ENCODE measurements at regions not wholly inside any gene's neighbourhood (a gene's known extent, or its start where the extent isn't known, plus 50 kb on each side); places are given as distances from the start of the nearest gene placed in this dataset.
A peak's percentile ranks its signal among the peaks of the same experiment; 100 is the strongest.
"Not testable (repeated sequence)": the region's sequence is repeated elsewhere in the genome, so short reads cannot be mapped to it uniquely, and the experiment has no call there.

- Histone ChIP-seq H3K27me3 (ENCODE audit: low read length) (no peaks in the 10 kb centered on the region), H3F3A (ENCODE audit: low read length, unreplicated experiment) (no peaks in the 10 kb centered on the region), H3K4me2 (ENCODE audit: low read length) (peak overlapping the region; percentile 57), H3K9me3 (ENCODE audit: low read length) (no peaks in the 10 kb centered on the region), H3K9ac (ENCODE audit: low read length) (no peak overlapping the region), H3K4me3 (ENCODE audit: low read length) (no peak overlapping the region), H3K36me3 (ENCODE audit: low read depth, low read length) (no peaks in the 10 kb centered on the region), H3K9me2 (replicated peaks; ENCODE audit: low read length) (no peaks in the 10 kb centered on the region), H2AFZ (ENCODE audit: low read length) (peak overlapping the region; percentile 53; the same call in 1 of the 2 replicates), H4K20me1 (ENCODE audit: low read length) (no peaks in the 10 kb centered on the region), H3K4me1 (ENCODE audit: insufficient read depth, low read length) (no peaks in the 10 kb centered on the region), H3K79me2 (ENCODE audit: low read length) (no peaks in the 10 kb centered on the region), H3K27ac (ENCODE audit: low read length) (no peak overlapping the region)
- TF ChIP-seq EZH2 (IDR thresholded peaks at IDR 0.05; ENCODE audit: low read length, unreplicated experiment), result no peak
- no peak for TF ChIP-seq EZH2phosphoT487 (IDR thresholded peaks at IDR 0.05; ENCODE audit: borderline replicate concordance, low read length)
- TF ChIP-seq, protein P1, sequence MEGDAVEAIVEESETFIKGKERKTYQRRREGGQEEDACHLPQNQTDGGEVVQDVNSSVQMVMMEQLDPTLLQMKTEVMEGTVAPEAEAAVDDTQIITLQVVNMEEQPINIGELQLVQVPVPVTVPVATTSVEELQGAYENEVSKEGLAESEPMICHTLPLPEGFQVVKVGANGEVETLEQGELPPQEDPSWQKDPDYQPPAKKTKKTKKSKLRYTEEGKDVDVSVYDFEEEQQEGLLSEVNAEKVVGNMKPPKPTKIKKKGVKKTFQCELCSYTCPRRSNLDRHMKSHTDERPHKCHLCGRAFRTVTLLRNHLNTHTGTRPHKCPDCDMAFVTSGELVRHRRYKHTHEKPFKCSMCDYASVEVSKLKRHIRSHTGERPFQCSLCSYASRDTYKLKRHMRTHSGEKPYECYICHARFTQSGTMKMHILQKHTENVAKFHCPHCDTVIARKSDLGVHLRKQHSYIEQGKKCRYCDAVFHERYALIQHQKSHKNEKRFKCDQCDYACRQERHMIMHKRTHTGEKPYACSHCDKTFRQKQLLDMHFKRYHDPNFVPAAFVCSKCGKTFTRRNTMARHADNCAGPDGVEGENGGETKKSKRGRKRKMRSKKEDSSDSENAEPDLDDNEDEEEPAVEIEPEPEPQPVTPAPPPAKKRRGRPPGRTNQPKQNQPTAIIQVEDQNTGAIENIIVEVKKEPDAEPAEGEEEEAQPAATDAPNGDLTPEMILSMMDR (conservative IDR thresholded peaks at IDR 0.05; ENCODE audit: low read depth, low read length), result no peak
- ChIA-PET CTCF (no interaction called here), POLR2A (ENCODE audit: unreplicated experiment) (no interaction called here)
- DNase-seq, result no peak
- intact Hi-C loops (cut with micrococcal nuclease), result no loop called here
- no peak for ATAC-seq
- BruUV-seq (replicated peaks), result no TSS peak
Observed at GRCh38 chr4:135476272-135476671, 1274.7 kb upstream of the PABPC4L start.

DNA sequence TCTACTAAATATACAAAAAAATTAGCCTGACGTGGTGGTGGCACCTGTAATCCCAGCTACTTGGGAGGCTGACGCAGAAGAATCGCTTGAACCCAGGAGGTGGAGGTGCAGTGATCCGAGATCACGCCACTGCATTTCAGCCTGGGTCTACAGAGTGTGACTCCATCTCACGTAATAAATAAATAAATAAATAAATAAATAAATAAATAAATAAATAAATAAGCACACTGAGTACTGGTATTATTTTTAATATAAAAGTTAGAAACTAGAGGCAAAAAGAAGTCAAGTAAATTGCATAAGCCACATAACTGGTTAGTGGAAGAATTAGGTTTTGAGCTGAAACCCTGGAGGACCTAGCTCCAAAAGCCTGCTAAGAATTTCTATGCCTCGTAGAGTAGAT is 1262.7 kb upstream of the PABPC4L start:
- ATAC-seq, result no peak
- POLR2A ChIA-PET (ENCODE audit: unreplicated experiment), result no interaction called here

DNA sequence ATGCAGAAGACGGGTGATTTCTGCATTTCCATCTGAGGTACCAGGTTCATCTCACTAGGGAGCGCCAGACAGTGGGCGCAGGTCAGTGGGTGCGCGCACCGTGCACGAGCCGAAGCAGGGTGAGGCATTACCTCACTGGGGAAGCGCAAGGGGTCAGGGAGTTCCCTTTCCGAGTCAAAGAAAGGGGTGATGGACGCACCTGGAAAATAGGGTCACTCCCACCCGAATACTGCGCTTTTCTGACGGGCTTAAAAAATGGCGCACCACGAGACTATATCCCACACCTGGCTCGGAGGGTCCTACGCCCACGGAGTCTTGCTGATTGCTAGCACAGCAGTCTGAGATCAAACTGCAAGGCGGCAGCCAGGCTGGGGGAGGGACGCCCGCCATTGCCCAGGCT is 1246.0 kb upstream of the PABPC4L start:
- DNase-seq; H2AFZ ChIP-seq (ENCODE audit: low read length); H3K4me2 ChIP-seq (ENCODE audit: low read length); H3K4me3 ChIP-seq (ENCODE audit: low read length); ATAC-seq; intact Hi-C loops (cut with micrococcal nuclease); H3K9ac ChIP-seq (ENCODE audit: low read length); H3K27ac ChIP-seq (ENCODE audit: low read length); H3K36me3 ChIP-seq (ENCODE audit: low read depth, low read length); H3K4me1 ChIP-seq (ENCODE audit: insufficient read depth, low read length); H3F3A ChIP-seq (ENCODE audit: low read length, unreplicated experiment); H3K27me3 ChIP-seq (ENCODE audit: low read length); H3K79me2 ChIP-seq (ENCODE audit: low read length); H3K9me2 ChIP-seq (replicated peaks; ENCODE audit: low read length); POLR2A ChIA-PET (ENCODE audit: unreplicated experiment); BruUV-seq (replicated peaks); CTCF ChIA-PET; H3K9me3 ChIP-seq (ENCODE audit: low read length); H4K20me1 ChIP-seq (ENCODE audit: low read length): not testable (repeated sequence)

More for the DNA sequence above, 1262.7 kb upstream of the PABPC4L start:
- no peak for DNase-seq
- Histone ChIP-seq H3K36me3 (ENCODE audit: low read depth, low read length) (no peaks in the 10 kb centered on the region), H3K4me1 (ENCODE audit: insufficient read depth, low read length) (no peaks in the 10 kb centered on the region), H3K79me2 (ENCODE audit: low read length) (no peaks in the 10 kb centered on the region), H3K4me3 (ENCODE audit: low read length) (no peak overlapping the region), H3K9me3 (ENCODE audit: low read length) (no peaks in the 10 kb centered on the region), H3F3A (ENCODE audit: low read length, unreplicated experiment) (no peaks in the 10 kb centered on the region), H3K27ac (ENCODE audit: low read length) (no peak overlapping the region), H3K9ac (ENCODE audit: low read length) (no peak overlapping the region), H2AFZ (ENCODE audit: low read length) (no peak overlapping the region), H3K27me3 (ENCODE audit: low read length) (no peaks in the 10 kb centered on the region), H4K20me1 (ENCODE audit: low read length) (no peaks in the 10 kb centered on the region), H3K9me2 (replicated peaks; ENCODE audit: low read length) (no peaks in the 10 kb centered on the region), H3K4me2 (ENCODE audit: low read length) (no peak overlapping the region)
- TF ChIP-seq EZH2phosphoT487 (IDR thresholded peaks at IDR 0.05; ENCODE audit: borderline replicate concordance, low read length) (no peak), EZH2 (IDR thresholded peaks at IDR 0.05; ENCODE audit: low read length, unreplicated experiment) (no peak)
- TF ChIP-seq, protein P1 (conservative IDR thresholded peaks at IDR 0.05; ENCODE audit: low read depth, low read length), result no peak
- no TSS peak for BruUV-seq (replicated peaks)
- intact Hi-C loops (cut with micrococcal nuclease), result no loop called here
- CTCF ChIA-PET, result no interaction called here

Measured in PC-3 (cell line).